ENCODE measurements at regions not wholly inside any gene's neighbourhood (a gene's known extent, or its start where the extent isn't known, plus 50 kb on each side); places are given as distances from the start of the nearest gene placed in this dataset.

GRCh38 chr3:87350367-87351199, 74.2 kb upstream of the POU1F1 start:
- Histone ChIP-seq H3K27ac (no peak overlapping the region), H3K4me3 (no peak overlapping the region), H3K4me1 (replicated peaks in 1 of 2) (no peaks in the 10 kb centered on the region)
- ATAC-seq (replicated peaks in 6 of 8) = peak; percentile 55 to 94 (median 78)
- 0 to 47% (median 25%) methylated on average over 2 to 9 of the region's 9 CpGs for WGBS, 10 experiments
- in situ Hi-C loops (cut with MboI; ENCODE audit: low pct_unique_long_range_greater_than_20kb in 2 of 9, low sequenced_read_pairs in 9 of 9, unreplicated experiment in 9 of 9) = loop anchor here in 1 of 9 experiments (25.0 kb wide), 1 partner anchor 137 kb away; no protein-coding TSS in a partner anchor

GRCh38 chr3:87349833-87350232, 73.4 kb upstream of the POU1F1 start:
- WGBS, 10 experiments = 81 to 100% (median 100%) methylated on average over 2 of the region's 2 CpGs
- Histone ChIP-seq H3K4me1 (replicated peaks in 1 of 2) (no peaks in the 10 kb centered on the region), H3K4me3 (no peak overlapping the region), H3K27ac (no peak overlapping the region)
- ATAC-seq (replicated peaks in 6 of 8) = no peak
- in situ Hi-C loops (cut with MboI; ENCODE audit: low pct_unique_long_range_greater_than_20kb in 2 of 9, low sequenced_read_pairs in 9 of 9, unreplicated experiment in 9 of 9) = loop anchor here in 1 of 9 experiments (25.0 kb wide), 1 partner anchor 137 kb away; no protein-coding TSS in a partner anchor

- in situ Hi-C loops (cut with MboI; ENCODE audit: low pct_unique_long_range_greater_than_20kb in 2 of 9, low sequenced_read_pairs in 9 of 9, unreplicated experiment in 9 of 9) = no loop called here
- H3K4me3 ChIP-seq = no peak overlapping the region
These were observed 60.4 kb upstream of the POU1F1 start for GRCh38 chr3:87336761-87337160.

GRCh38 chr3:87335931-87336330, 59.5 kb upstream of the POU1F1 start:
- Histone ChIP-seq H3K4me1 (replicated peaks in 1 of 2) (no peaks in the 10 kb centered on the region), H3K27ac (no peak overlapping the region), H3K4me3 (no peak overlapping the region)
- no peak for ATAC-seq (replicated peaks in 6 of 8)
- 60 to 100% (median 100%) methylated on average over 1 of the region's 1 CpG; no CpG with 5 or more reads in 6 of the 10 experiments for WGBS, 10 experiments
- in situ Hi-C loops (cut with MboI; ENCODE audit: low pct_unique_long_range_greater_than_20kb in 2 of 9, low sequenced_read_pairs in 9 of 9, unreplicated experiment in 9 of 9) = no loop called here

More at GRCh38 chr3:87336761-87337160, 60.4 kb upstream of the POU1F1 start:
- peak in 2 of 8 experiments; percentile 45 to 68 for ATAC-seq (replicated peaks in 6 of 8)
- Histone ChIP-seq H3K4me1 (replicated peaks in 1 of 2) (no peaks in the 10 kb centered on the region), H3K27ac (no peak overlapping the region)

- in situ Hi-C loops (cut with MboI; ENCODE audit: low pct_unique_long_range_greater_than_20kb in 2 of 9, low sequenced_read_pairs in 9 of 9, unreplicated experiment in 9 of 9) = no loop called here
- H3K27ac ChIP-seq = no peak overlapping the region
- ATAC-seq (replicated peaks in 6 of 8) = peak in 3 of 8 experiments; percentile 84 to 93 (median 91)
- WGBS, 10 experiments = 41 to 87% (median 72%) methylated on average over 3 to 5 of the region's 5 CpGs
- no peak overlapping the region for H3K4me3 ChIP-seq
- H3K4me1 ChIP-seq (replicated peaks in 1 of 2) = no peaks in the 10 kb centered on the region
These were observed 57.1 kb upstream of the POU1F1 start for GRCh38 chr3:87333393-87333892.

GRCh38 chr3:87332789-87333188, 56.4 kb upstream of the POU1F1 start:
- 67 to 100% (median 86%) methylated on average over 1 to 6 of the region's 6 CpGs; no CpG with 5 or more reads in 1 of the 10 experiments for WGBS, 10 experiments
- no peak for ATAC-seq (replicated peaks in 6 of 8)
- no peaks in the 10 kb centered on the region for H3K4me1 ChIP-seq (replicated peaks in 1 of 2)
- no peak overlapping the region for H3K27ac ChIP-seq
- in situ Hi-C loops (cut with MboI; ENCODE audit: low pct_unique_long_range_greater_than_20kb in 2 of 9, low sequenced_read_pairs in 9 of 9, unreplicated experiment in 9 of 9) = no loop called here
- H3K4me3 ChIP-seq = no peak overlapping the region

GRCh38 chr3:87329065-87329464, 52.7 kb upstream of the POU1F1 start:
- Histone ChIP-seq H3K4me3 (no peak overlapping the region), H3K4me1 (replicated peaks in 1 of 2) (no peaks in the 10 kb centered on the region), H3K27ac (no peak overlapping the region)
- no peak for ATAC-seq (replicated peaks in 6 of 8)
- 0 to 100% (median 0%) methylated on average over 1 of the region's 1 CpG for WGBS, 10 experiments
- in situ Hi-C loops (cut with MboI; ENCODE audit: low pct_unique_long_range_greater_than_20kb in 2 of 9, low sequenced_read_pairs in 9 of 9, unreplicated experiment in 9 of 9) = no loop called here
